ENCODE measurements at regions not wholly inside any gene's neighbourhood (a gene's known extent, or its start where the extent isn't known, plus 50 kb on each side); places are given as distances from the start of the nearest gene placed in this dataset.

GRCh38 chr21:23695443-23695842, 1911.8 kb downstream of the MRPL39 start:
- Histone ChIP-seq H3K9me2 (replicated peaks; ENCODE audit: low read depth, low read length) (no peaks in the 10 kb centered on the region), H3K36me3 (ENCODE audit: insufficient read depth, low read length) (no peaks in the 10 kb centered on the region), H3K27me3 (ENCODE audit: insufficient read depth, low read length, poor library complexity, severe bottlenecking) (no peaks in the 10 kb centered on the region), H3K4me1 (ENCODE audit: insufficient read depth, low read length, poor library complexity, severe bottlenecking) (no peaks in the 10 kb centered on the region), H3K9ac (ENCODE audit: low read depth, low read length, poor library complexity, severe bottlenecking) (no peak overlapping the region), H3K4me2 (ENCODE audit: low read depth, low read length, poor library complexity, severe bottlenecking) (no peak overlapping the region), H3F3A (ENCODE audit: low read depth) (no peaks in the 10 kb centered on the region), H3K79me2 (ENCODE audit: insufficient read depth, low read length) (no peaks in the 10 kb centered on the region), H2AFZ (ENCODE audit: low read length) (no peak overlapping the region), H4K20me1 (ENCODE audit: insufficient read depth, low read length, poor library complexity, severe bottlenecking) (no peaks in the 10 kb centered on the region), H3K9me3 (ENCODE audit: insufficient read depth, low read depth, low read length) (peaks cover under 1% of the 10 kb centered on the region; the same call in 1 of the 2 replicates), H3K4me3 (ENCODE audit: low read length, poor library complexity, severe bottlenecking) (no peak overlapping the region)
- TF ChIP-seq CTCF (conservative IDR thresholded peaks at IDR 0.05; ENCODE audit: low read length) (no peak), EZH2phosphoT487 (IDR thresholded peaks at IDR 0.05; ENCODE audit: borderline replicate concordance) (no peak)

GRCh38 chr21:23694390-23694789, 1912.9 kb downstream of the MRPL39 start:
- Histone ChIP-seq H3K9ac (ENCODE audit: low read depth, low read length, poor library complexity, severe bottlenecking) (no peak overlapping the region), H3F3A (ENCODE audit: low read depth) (no peaks in the 10 kb centered on the region), H3K27me3 (ENCODE audit: insufficient read depth, low read length, poor library complexity, severe bottlenecking) (no peaks in the 10 kb centered on the region), H3K4me3 (ENCODE audit: low read length, poor library complexity, severe bottlenecking) (no peak overlapping the region), H3K9me3 (ENCODE audit: insufficient read depth, low read depth, low read length) (no peaks in the 10 kb centered on the region), H3K9me2 (replicated peaks; ENCODE audit: low read depth, low read length) (no peaks in the 10 kb centered on the region), H3K36me3 (ENCODE audit: insufficient read depth, low read length) (no peaks in the 10 kb centered on the region), H3K4me2 (ENCODE audit: low read depth, low read length, poor library complexity, severe bottlenecking) (no peak overlapping the region), H2AFZ (ENCODE audit: low read length) (no peak overlapping the region), H3K4me1 (ENCODE audit: insufficient read depth, low read length, poor library complexity, severe bottlenecking) (no peaks in the 10 kb centered on the region), H4K20me1 (ENCODE audit: insufficient read depth, low read length, poor library complexity, severe bottlenecking) (no peaks in the 10 kb centered on the region), H3K79me2 (ENCODE audit: insufficient read depth, low read length) (no peaks in the 10 kb centered on the region)
- no peak for TF ChIP-seq EZH2phosphoT487 (IDR thresholded peaks at IDR 0.05; ENCODE audit: borderline replicate concordance)
- TF ChIP-seq CTCF (conservative IDR thresholded peaks at IDR 0.05; ENCODE audit: low read length), result peak; percentile 42

- no peaks in the 10 kb centered on the region for H3K79me2 ChIP-seq (ENCODE audit: insufficient read depth, low read length)
- H4K20me1 ChIP-seq (ENCODE audit: insufficient read depth, low read length, poor library complexity, severe bottlenecking), result no peaks in the 10 kb centered on the region
- TF ChIP-seq EZH2phosphoT487 (IDR thresholded peaks at IDR 0.05; ENCODE audit: borderline replicate concordance) (no peak), CTCF (conservative IDR thresholded peaks at IDR 0.05; ENCODE audit: low read length) (no peak)
- no peak overlapping the region for H3K4me3 ChIP-seq (ENCODE audit: low read length, poor library complexity, severe bottlenecking)
- no peaks in the 10 kb centered on the region for H3K4me1 ChIP-seq (ENCODE audit: insufficient read depth, low read length, poor library complexity, severe bottlenecking)
- no peak overlapping the region for H3K4me2 ChIP-seq (ENCODE audit: low read depth, low read length, poor library complexity, severe bottlenecking)
- H3K9me2 ChIP-seq (replicated peaks; ENCODE audit: low read depth, low read length), result no peaks in the 10 kb centered on the region
- no peaks in the 10 kb centered on the region for H3K9me3 ChIP-seq (ENCODE audit: insufficient read depth, low read depth, low read length)
- H3K36me3 ChIP-seq (ENCODE audit: insufficient read depth, low read length), result no peaks in the 10 kb centered on the region
- H3F3A ChIP-seq (ENCODE audit: low read depth), result no peaks in the 10 kb centered on the region
- H3K27me3 ChIP-seq (ENCODE audit: insufficient read depth, low read length, poor library complexity, severe bottlenecking), result no peaks in the 10 kb centered on the region
- H3K9ac ChIP-seq (ENCODE audit: low read depth, low read length, poor library complexity, severe bottlenecking), result no peak overlapping the region
- no peak overlapping the region for H2AFZ ChIP-seq (ENCODE audit: low read length)
Observed at GRCh38 chr21:23690316-23690715, 1917.0 kb downstream of the MRPL39 start.

All from Loucy (cell line).